ENCODE measurements at regions not wholly inside any gene's neighbourhood (a gene's known extent, or its start where the extent isn't known, plus 50 kb on each side); places are given as distances from the start of the nearest gene placed in this dataset.

GRCh38 chr1:57752843-57753242 lies 329.0 kb upstream of the DAB1 start:
- TF ChIP-seq TAF1 (IDR thresholded peaks at IDR 0.05; ENCODE audit: low read depth), result no peak
- TF ChIP-seq FOXM1 (IDR thresholded peaks at IDR 0.05; ENCODE audit: borderline replicate concordance, low read depth), result no peak
- TF ChIP-seq CREB1 (IDR thresholded peaks at IDR 0.05; ENCODE audit: low read depth), result no peak
- TF ChIP-seq TEAD4 (IDR thresholded peaks at IDR 0.05), result no peak
- no peak for TF ChIP-seq EGR1 (IDR thresholded peaks at IDR 0.05)
- no peak for TF ChIP-seq TCF12 (IDR thresholded peaks at IDR 0.05; ENCODE audit: low read depth)
- TF ChIP-seq EP300 (IDR thresholded peaks at IDR 0.05; ENCODE audit: borderline replicate concordance), result no peak
- TF ChIP-seq MAX (IDR thresholded peaks at IDR 0.05), result no peak
- no peak for TF ChIP-seq YY1 (IDR thresholded peaks at IDR 0.05; ENCODE audit: low read depth)
- no peak for TF ChIP-seq ZBTB7A (IDR thresholded peaks at IDR 0.05; ENCODE audit: low read depth)
- TF ChIP-seq NFIC (IDR thresholded peaks at IDR 0.05), result no peak
- TF ChIP-seq REST (IDR thresholded peaks at IDR 0.05; ENCODE audit: low read depth), result no peak
- TF ChIP-seq RAD21 (IDR thresholded peaks at IDR 0.05; ENCODE audit: low read depth), result no peak
- TF ChIP-seq USF1 (IDR thresholded peaks at IDR 0.05), result no peak
- TF ChIP-seq CEBPB (IDR thresholded peaks at IDR 0.05), result no peak

GRCh38 chr1:57748719-57749118 lies 324.9 kb upstream of the DAB1 start:
- TF ChIP-seq RAD21 (IDR thresholded peaks at IDR 0.05; ENCODE audit: low read depth), result no peak
- TF ChIP-seq YY1 (IDR thresholded peaks at IDR 0.05; ENCODE audit: low read depth), result no peak
- no peak for TF ChIP-seq FOXM1 (IDR thresholded peaks at IDR 0.05; ENCODE audit: borderline replicate concordance, low read depth)
- no peak for TF ChIP-seq TEAD4 (IDR thresholded peaks at IDR 0.05)
- TF ChIP-seq TAF1 (IDR thresholded peaks at IDR 0.05; ENCODE audit: low read depth), result no peak

GRCh38 chr1:57747818-57748217 lies 324.0 kb upstream of the DAB1 start:
- TF ChIP-seq CEBPB (IDR thresholded peaks at IDR 0.05) (no peak), REST (IDR thresholded peaks at IDR 0.05; ENCODE audit: low read depth) (no peak), EGR1 (IDR thresholded peaks at IDR 0.05) (no peak), CREB1 (IDR thresholded peaks at IDR 0.05; ENCODE audit: low read depth) (no peak), USF1 (IDR thresholded peaks at IDR 0.05) (no peak), TAF1 (IDR thresholded peaks at IDR 0.05; ENCODE audit: low read depth) (no peak), YY1 (IDR thresholded peaks at IDR 0.05; ENCODE audit: low read depth) (no peak), EP300 (IDR thresholded peaks at IDR 0.05; ENCODE audit: borderline replicate concordance) (no peak), ZBTB7A (IDR thresholded peaks at IDR 0.05; ENCODE audit: low read depth) (no peak), RAD21 (IDR thresholded peaks at IDR 0.05; ENCODE audit: low read depth) (no peak), MAX (IDR thresholded peaks at IDR 0.05) (no peak), FOXM1 (IDR thresholded peaks at IDR 0.05; ENCODE audit: borderline replicate concordance, low read depth) (no peak), TCF12 (IDR thresholded peaks at IDR 0.05; ENCODE audit: low read depth) (no peak), TEAD4 (IDR thresholded peaks at IDR 0.05) (no peak), NFIC (IDR thresholded peaks at IDR 0.05) (no peak)

GRCh38 chr1:57741521-57741920 lies 317.7 kb upstream of the DAB1 start:
- TF ChIP-seq YY1 (IDR thresholded peaks at IDR 0.05; ENCODE audit: low read depth), result no peak
- TF ChIP-seq ZBTB7A (IDR thresholded peaks at IDR 0.05; ENCODE audit: low read depth), result no peak
- TF ChIP-seq EP300 (IDR thresholded peaks at IDR 0.05; ENCODE audit: borderline replicate concordance), result no peak
- TF ChIP-seq EGR1 (IDR thresholded peaks at IDR 0.05), result no peak

GRCh38 chr1:57736940-57737339 lies 313.1 kb upstream of the DAB1 start:
- TF ChIP-seq FOXM1 (IDR thresholded peaks at IDR 0.05; ENCODE audit: borderline replicate concordance, low read depth) (no peak), TCF12 (IDR thresholded peaks at IDR 0.05; ENCODE audit: low read depth) (no peak), EGR1 (IDR thresholded peaks at IDR 0.05) (no peak), ZBTB7A (IDR thresholded peaks at IDR 0.05; ENCODE audit: low read depth) (no peak), NFIC (IDR thresholded peaks at IDR 0.05) (no peak), TAF1 (IDR thresholded peaks at IDR 0.05; ENCODE audit: low read depth) (no peak), CREB1 (IDR thresholded peaks at IDR 0.05; ENCODE audit: low read depth) (no peak), TEAD4 (IDR thresholded peaks at IDR 0.05) (no peak), EP300 (IDR thresholded peaks at IDR 0.05; ENCODE audit: borderline replicate concordance) (no peak), MAX (IDR thresholded peaks at IDR 0.05) (no peak), USF1 (IDR thresholded peaks at IDR 0.05) (no peak), CEBPB (IDR thresholded peaks at IDR 0.05) (no peak), RAD21 (IDR thresholded peaks at IDR 0.05; ENCODE audit: low read depth) (no peak)

Data from Ishikawa (cell line).